Breast epithelium (tissue), 4 donors: ENCODE measurements at regions not wholly inside any gene's neighbourhood (a gene's known extent, or its start where the extent isn't known, plus 50 kb on each side); places are given as distances from the start of the nearest gene placed in this dataset.

ENCODE experiments used
- DNase-seq, 2 donors: peaks; one replicate each; pipeline ENCODE4 v3.0.0-alpha.2; 2019; ENCODE audit warnings: low spot score in 2 of 2
- H3K27ac ChIP-seq, 2 donors: fragments of 200-600 bp; sonication (generic) in 1 of 2; one replicate each; pipeline ENCODE4 v1.5.1; 2016 to 2019; ENCODE audit warnings: mild to moderate bottlenecking in 1 of 2
- H3K27me3 ChIP-seq, 2 donors: fragments of 200-600 bp; sonication (generic) in 1 of 2; one replicate each; pipeline versions ENCODE4 v1.5.1 to v1.6.0; 2017 to 2019; ENCODE audit warnings: control low read depth in 1 of 2, mild to moderate bottlenecking in 1 of 2
- H3K36me3 ChIP-seq: fragments of 200-600 bp; one replicate; pipeline ENCODE4 v1.5.1; 2019
- H3K4me1 ChIP-seq, 2 donors: fragments of 200-600 bp; sonication (generic); one replicate each; pipeline ENCODE4 v1.5.1; 2016 to 2019; ENCODE audit warnings: control low read depth in 1 of 2
- H3K4me3 ChIP-seq, 3 donors: fragments of 200-600 bp; sonication (generic); 1 replicate in 2 of 3; 2 replicates in 1 of 3; pipeline ENCODE4 v1.5.1; 2016 to 2019; ENCODE audit warnings: mild to moderate bottlenecking in 3 of 3, moderate library complexity in 2 of 3
- H3K9me3 ChIP-seq, 2 donors: fragments of 200-600 bp; sonication (generic) in 1 of 2; one replicate each; pipeline ENCODE4 v1.5.1; 2016 to 2019; ENCODE audit warnings: control low read depth in 1 of 2
- POLR2A ChIP-seq: fragments of 450-650 bp; IDR thresholded peaks from one replicate; pipeline ENCODE4 v1.6.1; 2016; ENCODE audit warnings: antibody characterized with exemption, mild to moderate bottlenecking, moderate library complexity
- POLR2AphosphoS5 ChIP-seq, 3 donors: sonication (generic); formaldehyde crosslinking; IDR thresholded peaks; one replicate each; pipeline ENCODE4 v1.6.1; 2017; ENCODE audit warnings: antibody characterized with exemption in 3 of 3
- intact Hi-C: fragments of 100-400 bp; cut with DNase I; formaldehyde crosslinking; loops from one replicate; pipeline ENCODE4 v1.15.1; 2023; ENCODE audit warnings: low total_unique reads
- TF ChIP-seq, protein P1 (sequence below), 3 donors: fragments of 450-650 bp; IDR thresholded peaks; one replicate each; pipeline ENCODE4 v1.5.1; 2016 to 2017; ENCODE audit warnings: antibody characterized with exemption in 3 of 3, mild to moderate bottlenecking in 3 of 3, moderate library complexity in 3 of 3

DNA sequence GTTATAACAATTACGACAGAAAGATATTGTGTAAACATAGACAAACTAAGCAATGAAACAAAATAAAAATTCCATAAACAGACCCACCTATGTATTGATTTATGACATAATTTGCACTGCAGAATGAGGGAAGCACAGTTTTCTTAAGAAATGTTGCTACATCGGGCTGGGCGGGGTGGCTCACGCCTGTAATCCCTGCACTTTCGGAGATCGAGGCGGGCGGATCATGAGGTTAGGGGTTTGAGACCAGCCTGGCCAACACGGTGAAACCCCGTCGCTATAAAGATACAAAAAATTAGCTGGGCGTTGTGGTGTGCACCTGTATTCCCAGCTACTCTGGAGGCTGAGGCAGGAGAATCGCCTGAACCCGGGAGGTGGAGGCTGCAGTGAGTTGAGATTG, 1344.4 kb upstream of the WWC1 start:
- Histone ChIP-seq H3K9me3 (peaks cover 0 to 9% of the 10 kb centered on the region in 2 donors), H3K36me3 (no peaks in the 10 kb centered on the region), H3K4me3 (no peak overlapping the region), H3K4me1 (no peaks in the 10 kb centered on the region), H3K27me3 (no peaks in the 10 kb centered on the region), H3K27ac (no peak overlapping the region)
- TF ChIP-seq POLR2A (no peak), POLR2AphosphoS5 (IDR thresholded peaks at IDR 0.05) (no peak)
- TF ChIP-seq, protein P1, sequence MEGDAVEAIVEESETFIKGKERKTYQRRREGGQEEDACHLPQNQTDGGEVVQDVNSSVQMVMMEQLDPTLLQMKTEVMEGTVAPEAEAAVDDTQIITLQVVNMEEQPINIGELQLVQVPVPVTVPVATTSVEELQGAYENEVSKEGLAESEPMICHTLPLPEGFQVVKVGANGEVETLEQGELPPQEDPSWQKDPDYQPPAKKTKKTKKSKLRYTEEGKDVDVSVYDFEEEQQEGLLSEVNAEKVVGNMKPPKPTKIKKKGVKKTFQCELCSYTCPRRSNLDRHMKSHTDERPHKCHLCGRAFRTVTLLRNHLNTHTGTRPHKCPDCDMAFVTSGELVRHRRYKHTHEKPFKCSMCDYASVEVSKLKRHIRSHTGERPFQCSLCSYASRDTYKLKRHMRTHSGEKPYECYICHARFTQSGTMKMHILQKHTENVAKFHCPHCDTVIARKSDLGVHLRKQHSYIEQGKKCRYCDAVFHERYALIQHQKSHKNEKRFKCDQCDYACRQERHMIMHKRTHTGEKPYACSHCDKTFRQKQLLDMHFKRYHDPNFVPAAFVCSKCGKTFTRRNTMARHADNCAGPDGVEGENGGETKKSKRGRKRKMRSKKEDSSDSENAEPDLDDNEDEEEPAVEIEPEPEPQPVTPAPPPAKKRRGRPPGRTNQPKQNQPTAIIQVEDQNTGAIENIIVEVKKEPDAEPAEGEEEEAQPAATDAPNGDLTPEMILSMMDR (IDR thresholded peaks at IDR 0.05) = no peak
- DNase-seq = no peak
- intact Hi-C loops = no loop called here

DNA sequence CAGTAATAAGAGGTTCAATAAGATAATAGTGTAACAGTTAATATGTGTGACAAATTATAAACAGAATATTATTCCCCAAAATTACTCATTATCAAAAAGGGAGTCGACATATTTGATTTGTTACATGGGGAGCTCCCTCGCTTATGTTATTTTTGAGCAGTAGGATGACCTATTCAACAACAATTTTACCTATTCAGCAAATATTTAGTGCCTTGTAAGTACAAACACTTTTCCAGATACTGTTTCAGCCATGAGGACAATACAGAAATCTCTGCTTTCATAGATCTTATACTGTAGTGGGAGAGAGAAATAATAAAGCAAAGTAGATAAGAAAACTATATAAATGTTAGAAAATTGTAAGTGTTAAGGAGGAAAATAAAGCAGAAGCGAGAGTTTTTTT, 1342.8 kb upstream of the WWC1 start:
- no peaks in the 10 kb centered on the region for H3K36me3 ChIP-seq

DNA sequence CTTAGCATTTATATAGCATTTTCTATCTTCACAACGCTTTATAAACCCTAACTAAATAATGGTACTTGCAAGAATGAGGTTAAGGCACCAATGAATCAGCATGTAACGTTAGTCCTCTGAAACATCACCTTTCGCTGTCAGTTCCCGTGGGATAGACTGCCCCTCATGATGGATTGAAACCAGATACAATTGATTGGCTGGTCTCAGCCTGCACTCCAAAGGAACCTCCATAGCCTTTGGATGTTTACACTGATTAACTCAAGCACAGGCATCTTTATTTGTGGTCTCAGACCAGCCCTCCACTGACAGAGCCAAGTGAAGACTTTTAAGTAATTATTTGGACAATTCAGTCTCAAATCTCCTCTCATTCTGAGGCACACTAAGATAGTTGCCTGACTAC, 1339.4 kb upstream of the WWC1 start:
- no peak overlapping the region for H3K4me3 ChIP-seq
- TF ChIP-seq POLR2AphosphoS5 (IDR thresholded peaks at IDR 0.05) (no peak), POLR2A (no peak)
- TF ChIP-seq, protein P1 (IDR thresholded peaks at IDR 0.05) = no peak
- intact Hi-C loops = no loop called here
- H3K36me3 ChIP-seq = no peaks in the 10 kb centered on the region
- no peak overlapping the region for H3K27ac ChIP-seq
- H3K4me1 ChIP-seq = no peaks in the 10 kb centered on the region
- H3K27me3 ChIP-seq = no peaks in the 10 kb centered on the region
- no peaks in the 10 kb centered on the region for H3K9me3 ChIP-seq
- no peak for DNase-seq

More for the DNA sequence above, 1342.8 kb upstream of the WWC1 start:
- no peak for DNase-seq
- Histone ChIP-seq H3K9me3 (peaks cover 0 to 9% of the 10 kb centered on the region in 2 donors), H3K4me1 (no peaks in the 10 kb centered on the region), H3K4me3 (no peak overlapping the region), H3K27ac (no peak overlapping the region), H3K27me3 (no peaks in the 10 kb centered on the region)
- TF ChIP-seq POLR2A (no peak), POLR2AphosphoS5 (IDR thresholded peaks at IDR 0.05) (no peak)
- TF ChIP-seq, protein P1 (IDR thresholded peaks at IDR 0.05) = no peak
- intact Hi-C loops = no loop called here

DNA sequence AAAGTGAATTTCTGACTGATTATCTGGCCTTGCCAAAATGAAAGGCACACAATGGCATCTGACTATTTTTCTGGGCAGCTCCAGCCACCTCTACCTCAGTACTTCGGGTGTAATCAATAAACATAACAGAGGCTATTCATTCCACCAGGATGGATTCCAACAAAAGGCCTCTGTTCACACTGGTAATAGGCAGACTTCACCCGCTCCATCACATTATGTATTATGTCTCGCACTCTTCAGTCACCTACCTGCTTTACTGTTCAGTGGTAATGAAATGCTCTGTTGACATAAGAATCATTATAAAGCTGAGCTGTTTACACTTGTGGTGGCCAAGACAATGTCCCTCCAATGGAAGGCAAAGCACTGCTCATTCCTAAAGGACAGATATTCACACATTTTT, 1333.7 kb upstream of the WWC1 start:
- DNase-seq = no peak
- no peaks in the 10 kb centered on the region for H3K27me3 ChIP-seq
- H3K27ac ChIP-seq = no peak overlapping the region
- intact Hi-C loops = no loop called here
- TF ChIP-seq POLR2AphosphoS5 (IDR thresholded peaks at IDR 0.05) (no peak), POLR2A (no peak)
- TF ChIP-seq, protein P1 (IDR thresholded peaks at IDR 0.05) = no peak
- H3K4me3 ChIP-seq = no peak overlapping the region
- no peaks in the 10 kb centered on the region for H3K4me1 ChIP-seq
- no peaks in the 10 kb centered on the region for H3K36me3 ChIP-seq
- H3K9me3 ChIP-seq = no peaks in the 10 kb centered on the region

DNA sequence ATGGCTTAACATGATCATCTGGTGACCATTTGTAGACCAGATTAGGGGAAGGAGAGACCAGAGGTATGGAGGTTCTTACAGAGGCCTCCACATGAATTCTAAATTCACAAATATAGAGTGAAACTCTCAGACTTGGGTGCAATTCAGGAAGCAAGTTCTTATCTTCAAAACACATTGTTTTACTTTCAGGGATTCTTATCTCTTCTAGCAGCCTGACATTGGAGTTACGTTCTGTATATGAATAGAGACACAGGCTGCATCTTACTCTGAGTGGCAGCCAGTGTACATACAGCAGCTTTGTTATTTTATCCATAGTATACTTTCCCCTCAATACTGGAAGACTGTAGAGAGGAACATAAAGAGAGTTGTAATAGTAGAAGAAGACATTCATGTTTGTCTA, 1331.7 kb upstream of the WWC1 start:
- Histone ChIP-seq H3K4me3 (no peak overlapping the region), H3K36me3 (no peaks in the 10 kb centered on the region), H3K4me1 (no peaks in the 10 kb centered on the region), H3K27ac (no peak overlapping the region), H3K27me3 (no peaks in the 10 kb centered on the region), H3K9me3 (no peaks in the 10 kb centered on the region)
- intact Hi-C loops = no loop called here
- DNase-seq = no peak
- TF ChIP-seq, protein P1 (IDR thresholded peaks at IDR 0.05) = no peak
- TF ChIP-seq POLR2A (no peak), POLR2AphosphoS5 (IDR thresholded peaks at IDR 0.05) (no peak)
